ENCODE measurements at regions not wholly inside any gene's neighbourhood (a gene's known extent, or its start where the extent isn't known, plus 50 kb on each side); places are given as distances from the start of the nearest gene placed in this dataset.
A peak's percentile ranks its signal among the peaks of the same experiment; 100 is the strongest.

- DNase-seq (ENCODE audit: low spot score): no peak
Observed at GRCh38 chr4:3670521-3671519, 95.4 kb upstream of the ADRA2C start.

- no peak for DNase-seq (ENCODE audit: low spot score)
Observed at GRCh38 chr4:3669553-3669949, 96.6 kb upstream of the ADRA2C start.

GRCh38 chr4:3668825-3669552, 97.2 kb upstream of the ADRA2C start:
- DNase-seq (ENCODE audit: low spot score): no peak

- no peak for DNase-seq (ENCODE audit: low spot score)
Observed at GRCh38 chr4:3667258-3667657, 98.9 kb upstream of the ADRA2C start.

GRCh38 chr4:3666263-3666662, 99.9 kb upstream of the ADRA2C start:
- DNase-seq (ENCODE audit: low spot score): no peak

- no peak for DNase-seq (ENCODE audit: low spot score)
Observed at GRCh38 chr4:3665360-3665891, 100.8 kb upstream of the ADRA2C start.

- DNase-seq (ENCODE audit: low spot score): no peak
Observed at GRCh38 chr4:3663791-3664190, 102.4 kb upstream of the ADRA2C start.

- DNase-seq (ENCODE audit: low spot score): no peak
Observed at GRCh38 chr4:3662516-3662915, 103.7 kb upstream of the ADRA2C start.

- DNase-seq (ENCODE audit: low spot score): no peak
Observed at GRCh38 chr4:3661989-3662388, 104.2 kb upstream of the ADRA2C start.

GRCh38 chr4:3660928-3661515, 105.2 kb upstream of the ADRA2C start:
- DNase-seq (ENCODE audit: low spot score): no peak

- peak; percentile 7 for DNase-seq (ENCODE audit: low spot score)
Observed at GRCh38 chr4:3660086-3660927, 105.9 kb upstream of the ADRA2C start.

- DNase-seq (ENCODE audit: low spot score): no peak
Observed at GRCh38 chr4:3659131-3659530, 107.1 kb upstream of the ADRA2C start.

- no peak for DNase-seq (ENCODE audit: low spot score)
Observed at GRCh38 chr4:3658530-3658913, 107.7 kb upstream of the ADRA2C start.

- DNase-seq (ENCODE audit: low spot score): peak; percentile 59
Observed at GRCh38 chr4:3657902-3658529, 108.2 kb upstream of the ADRA2C start.

GRCh38 chr4:3656416-3657356, 109.5 kb upstream of the ADRA2C start:
- DNase-seq (ENCODE audit: low spot score): no peak

- no peak for DNase-seq (ENCODE audit: low spot score)
Observed at GRCh38 chr4:3655963-3656362, 110.2 kb upstream of the ADRA2C start.

GRCh38 chr4:3655485-3655884, 110.7 kb upstream of the ADRA2C start:
- DNase-seq (ENCODE audit: low spot score): no peak

GRCh38 chr4:3654036-3654807, 112.0 kb upstream of the ADRA2C start:
- DNase-seq (ENCODE audit: low spot score): no peak

- DNase-seq (ENCODE audit: low spot score): no peak
Observed at GRCh38 chr4:3652586-3652985, 113.6 kb upstream of the ADRA2C start.

Data from umbilical cord (tissue), 1 donor.